WTC11 (cell line): ENCODE measurements at regions not wholly inside any gene's neighbourhood (a gene's known extent, or its start where the extent isn't known, plus 50 kb on each side); places are given as distances from the start of the nearest gene placed in this dataset.

Source experiments
- ATAC-seq: fragments of 200-7000 bp; cut with Tn5 transposase; 2 replicates; pipeline ENCODE4 v1.10.0; 2021; ENCODE audit warnings: mild to moderate bottlenecking, moderate library complexity
- CTCF ChIA-PET: fragments of 300-600 bp; sonication (Branson Sonifier 250); formaldehyde crosslinking; loops from one replicate; lab custom pipeline; 2021; ENCODE audit warnings: antibody characterized with exemption; lab: Charles Lee
- POLR2A ChIA-PET: fragments of 350-600 bp; sonication (Branson Sonifier 250); formaldehyde crosslinking; loops from one replicate; lab custom pipeline; 2021; ENCODE audit warnings: antibody characterized with exemption; lab: Charles Lee
- DNase-seq: peaks from one replicate; pipeline ENCODE4 v3.0.0; 2021; ENCODE audit warnings: low spot score
- H3K27ac Mint-ChIP-seq: 2 replicates; pipeline ENCODE4 v1.8.0; 2021; ENCODE audit warnings: mixed read lengths
- H3K27me3 Mint-ChIP-seq: 2 replicates; pipeline ENCODE4 v1.8.0; 2021; ENCODE audit warnings: low read depth, mild to moderate bottlenecking, moderate library complexity, mixed read lengths
- H3K36me3 Mint-ChIP-seq: 2 replicates; pipeline ENCODE4 v1.8.0; 2021; ENCODE audit warnings: mixed read lengths
- H3K4me1 Mint-ChIP-seq: 2 replicates; pipeline ENCODE4 v1.8.0; 2022; ENCODE audit warnings: mixed read lengths
- H3K4me3 Mint-ChIP-seq: 2 replicates; pipeline ENCODE4 v1.8.0; 2021; ENCODE audit warnings: mild to moderate bottlenecking, moderate library complexity, mixed read lengths
- H3K9me3 Mint-ChIP-seq: 2 replicates; pipeline ENCODE4 v1.8.0; 2021; ENCODE audit warnings: mixed read lengths
- GABPB1 ChIP-seq: sonication (generic); formaldehyde crosslinking; IDR thresholded peaks from 2 replicates; pipeline ENCODE4 v1.8.1; 2023; ENCODE audit warnings: mild to moderate bottlenecking, missing genetic modification reagents
- JUN ChIP-seq: sonication (generic); formaldehyde crosslinking; IDR thresholded peaks from 2 replicates; pipeline ENCODE4 v1.8.0; 2023; ENCODE audit warnings: mild to moderate bottlenecking, missing genetic modification reagents
- KAT7 ChIP-seq: sonication (generic); formaldehyde crosslinking; IDR thresholded peaks from 2 replicates; pipeline ENCODE4 v1.8.1; 2023; ENCODE audit warnings: missing genetic modification reagents, mild to moderate bottlenecking, borderline replicate concordance
- MYBL2 ChIP-seq: sonication (generic); formaldehyde crosslinking; IDR thresholded peaks from 2 replicates; pipeline ENCODE4 v1.8.1; 2023; ENCODE audit warnings: mild to moderate bottlenecking, moderate library complexity, missing genetic modification reagents
- NR2C2 ChIP-seq: sonication (generic); formaldehyde crosslinking; IDR thresholded peaks from 2 replicates; pipeline ENCODE4 v1.8.0; 2022; ENCODE audit warnings: mild to moderate bottlenecking, missing genetic modification reagents
- RELA ChIP-seq: sonication (generic); formaldehyde crosslinking; IDR thresholded peaks from 2 replicates; pipeline ENCODE4 v1.8.1; 2022; ENCODE audit warnings: missing genetic modification reagents, mild to moderate bottlenecking, borderline replicate concordance
- RORB ChIP-seq: fragments of 250-450 bp; sonication (Bioruptor Pico); IDR thresholded peaks from 2 replicates; pipeline ENCODE4 v1.9.0; 2021; ENCODE audit warnings: mild to moderate bottlenecking
- TP53 ChIP-seq: sonication (generic); formaldehyde crosslinking; IDR thresholded peaks from 2 replicates; pipeline ENCODE4 v1.8.1; 2023; ENCODE audit warnings: mild to moderate bottlenecking, missing genetic modification reagents
- ZNF396 ChIP-seq: fragments of 250-450 bp; sonication (Bioruptor Pico); IDR thresholded peaks from 2 replicates; pipeline ENCODE4 v1.8.0; 2021; ENCODE audit warnings: mild to moderate bottlenecking, moderate library complexity, borderline replicate concordance
- TF ChIP-seq, protein P1 (sequence below): fragments of 250-450 bp; sonication (Bioruptor Pico); IDR thresholded peaks from 2 replicates; pipeline ENCODE4 v1.9.0; 2021; ENCODE audit warnings: mild to moderate bottlenecking, borderline replicate concordance
- TF ChIP-seq, protein P2 (sequence below): sonication (generic); formaldehyde crosslinking; IDR thresholded peaks from 2 replicates; pipeline ENCODE4 v1.8.0; 2023; ENCODE audit warnings: mild to moderate bottlenecking, missing genetic modification reagents
- TF ChIP-seq, protein P3 (sequence below): sonication (generic); formaldehyde crosslinking; IDR thresholded peaks from 2 replicates; pipeline ENCODE4 v1.8.1; 2022; ENCODE audit warnings: mild to moderate bottlenecking, moderate library complexity, missing genetic modification reagents
- TF ChIP-seq, protein P4 (sequence below): fragments of 250-450 bp; sonication (Bioruptor Pico); IDR thresholded peaks from 2 replicates; pipeline ENCODE4 v2.1.2; 2022; ENCODE audit warnings: mild to moderate bottlenecking, moderate library complexity
- TF ChIP-seq, protein P5 (sequence below): sonication (generic); formaldehyde crosslinking; IDR thresholded peaks from 2 replicates; pipeline ENCODE4 v1.8.1; 2023; ENCODE audit warnings: mild to moderate bottlenecking, missing genetic modification reagents, moderate library complexity
- TF ChIP-seq, protein P6 (sequence below): sonication (generic); formaldehyde crosslinking; IDR thresholded peaks from 2 replicates; pipeline ENCODE4 v1.8.1; 2022; ENCODE audit warnings: mild to moderate bottlenecking, missing genetic modification reagents, moderate library complexity, borderline replicate concordance
- TF ChIP-seq, protein P7 (sequence below): sonication (generic); formaldehyde crosslinking; conservative IDR thresholded peaks from 2 replicates; pipeline ENCODE4 v1.8.1; 2023; ENCODE audit warnings: mild to moderate bottlenecking, low read depth, missing genetic modification reagents, moderate library complexity
- TF ChIP-seq, protein P8 (sequence below): sonication (generic); formaldehyde crosslinking; conservative IDR thresholded peaks from 2 replicates; pipeline ENCODE4 v1.8.1; 2022; ENCODE audit warnings: mild to moderate bottlenecking, missing genetic modification reagents

DNA sequence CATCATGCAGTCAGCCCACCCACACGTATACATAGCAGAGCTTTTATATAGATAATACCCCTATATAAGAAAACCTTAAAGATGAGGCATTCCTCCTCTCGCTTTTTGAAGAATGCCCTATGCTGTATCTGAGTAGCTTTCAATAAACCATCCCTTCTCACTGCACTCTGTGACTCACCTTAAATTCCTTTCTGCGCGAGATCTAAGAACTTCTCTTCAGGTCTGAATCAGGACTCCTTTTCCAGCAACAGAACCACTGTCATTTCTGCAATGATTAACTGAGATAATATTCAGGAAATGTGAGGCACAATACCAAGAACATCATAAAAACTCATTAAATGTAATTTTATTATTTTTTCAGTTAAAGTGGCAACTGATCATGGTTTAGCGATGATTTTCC lies 76.4 kb upstream of the DCLK2 start:
- DNase-seq (no peak), ATAC-seq (no peak)
- Mint-ChIP-seq H3K27me3 (no peaks in the 10 kb centered on the region), H3K27ac (no peak overlapping the region), H3K36me3 (no peaks in the 10 kb centered on the region), H3K4me3 (no peak overlapping the region), H3K4me1 (peaks cover 20% of the 10 kb centered on the region), H3K9me3 (no peaks in the 10 kb centered on the region)
- TF ChIP-seq, protein P1, sequence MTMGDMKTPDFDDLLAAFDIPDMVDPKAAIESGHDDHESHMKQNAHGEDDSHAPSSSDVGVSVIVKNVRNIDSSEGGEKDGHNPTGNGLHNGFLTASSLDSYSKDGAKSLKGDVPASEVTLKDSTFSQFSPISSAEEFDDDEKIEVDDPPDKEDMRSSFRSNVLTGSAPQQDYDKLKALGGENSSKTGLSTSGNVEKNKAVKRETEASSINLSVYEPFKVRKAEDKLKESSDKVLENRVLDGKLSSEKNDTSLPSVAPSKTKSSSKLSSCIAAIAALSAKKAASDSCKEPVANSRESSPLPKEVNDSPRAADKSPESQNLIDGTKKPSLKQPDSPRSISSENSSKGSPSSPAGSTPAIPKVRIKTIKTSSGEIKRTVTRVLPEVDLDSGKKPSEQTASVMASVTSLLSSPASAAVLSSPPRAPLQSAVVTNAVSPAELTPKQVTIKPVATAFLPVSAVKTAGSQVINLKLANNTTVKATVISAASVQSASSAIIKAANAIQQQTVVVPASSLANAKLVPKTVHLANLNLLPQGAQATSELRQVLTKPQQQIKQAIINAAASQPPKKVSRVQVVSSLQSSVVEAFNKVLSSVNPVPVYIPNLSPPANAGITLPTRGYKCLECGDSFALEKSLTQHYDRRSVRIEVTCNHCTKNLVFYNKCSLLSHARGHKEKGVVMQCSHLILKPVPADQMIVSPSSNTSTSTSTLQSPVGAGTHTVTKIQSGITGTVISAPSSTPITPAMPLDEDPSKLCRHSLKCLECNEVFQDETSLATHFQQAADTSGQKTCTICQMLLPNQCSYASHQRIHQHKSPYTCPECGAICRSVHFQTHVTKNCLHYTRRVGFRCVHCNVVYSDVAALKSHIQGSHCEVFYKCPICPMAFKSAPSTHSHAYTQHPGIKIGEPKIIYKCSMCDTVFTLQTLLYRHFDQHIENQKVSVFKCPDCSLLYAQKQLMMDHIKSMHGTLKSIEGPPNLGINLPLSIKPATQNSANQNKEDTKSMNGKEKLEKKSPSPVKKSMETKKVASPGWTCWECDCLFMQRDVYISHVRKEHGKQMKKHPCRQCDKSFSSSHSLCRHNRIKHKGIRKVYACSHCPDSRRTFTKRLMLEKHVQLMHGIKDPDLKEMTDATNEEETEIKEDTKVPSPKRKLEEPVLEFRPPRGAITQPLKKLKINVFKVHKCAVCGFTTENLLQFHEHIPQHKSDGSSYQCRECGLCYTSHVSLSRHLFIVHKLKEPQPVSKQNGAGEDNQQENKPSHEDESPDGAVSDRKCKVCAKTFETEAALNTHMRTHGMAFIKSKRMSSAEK (CRISPR knock-in tag), result no peak
- TF ChIP-seq ZNF396 (CRISPR knock-in tag) (no peak), RELA (no peak), JUN (CRISPR knock-in tag) (no peak), NR2C2 (CRISPR knock-in tag) (no peak), TP53 (no peak), GABPB1 (CRISPR knock-in tag) (no peak), KAT7 (CRISPR knock-in tag) (no peak), RORB (CRISPR knock-in tag) (no peak)
- TF ChIP-seq, protein P2, sequence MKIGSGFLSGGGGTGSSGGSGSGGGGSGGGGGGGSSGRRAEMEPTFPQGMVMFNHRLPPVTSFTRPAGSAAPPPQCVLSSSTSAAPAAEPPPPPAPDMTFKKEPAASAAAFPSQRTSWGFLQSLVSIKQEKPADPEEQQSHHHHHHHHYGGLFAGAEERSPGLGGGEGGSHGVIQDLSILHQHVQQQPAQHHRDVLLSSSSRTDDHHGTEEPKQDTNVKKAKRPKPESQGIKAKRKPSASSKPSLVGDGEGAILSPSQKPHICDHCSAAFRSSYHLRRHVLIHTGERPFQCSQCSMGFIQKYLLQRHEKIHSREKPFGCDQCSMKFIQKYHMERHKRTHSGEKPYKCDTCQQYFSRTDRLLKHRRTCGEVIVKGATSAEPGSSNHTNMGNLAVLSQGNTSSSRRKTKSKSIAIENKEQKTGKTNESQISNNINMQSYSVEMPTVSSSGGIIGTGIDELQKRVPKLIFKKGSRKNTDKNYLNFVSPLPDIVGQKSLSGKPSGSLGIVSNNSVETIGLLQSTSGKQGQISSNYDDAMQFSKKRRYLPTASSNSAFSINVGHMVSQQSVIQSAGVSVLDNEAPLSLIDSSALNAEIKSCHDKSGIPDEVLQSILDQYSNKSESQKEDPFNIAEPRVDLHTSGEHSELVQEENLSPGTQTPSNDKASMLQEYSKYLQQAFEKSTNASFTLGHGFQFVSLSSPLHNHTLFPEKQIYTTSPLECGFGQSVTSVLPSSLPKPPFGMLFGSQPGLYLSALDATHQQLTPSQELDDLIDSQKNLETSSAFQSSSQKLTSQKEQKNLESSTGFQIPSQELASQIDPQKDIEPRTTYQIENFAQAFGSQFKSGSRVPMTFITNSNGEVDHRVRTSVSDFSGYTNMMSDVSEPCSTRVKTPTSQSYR (CRISPR knock-in tag), result no peak
- TF ChIP-seq, protein P3, sequence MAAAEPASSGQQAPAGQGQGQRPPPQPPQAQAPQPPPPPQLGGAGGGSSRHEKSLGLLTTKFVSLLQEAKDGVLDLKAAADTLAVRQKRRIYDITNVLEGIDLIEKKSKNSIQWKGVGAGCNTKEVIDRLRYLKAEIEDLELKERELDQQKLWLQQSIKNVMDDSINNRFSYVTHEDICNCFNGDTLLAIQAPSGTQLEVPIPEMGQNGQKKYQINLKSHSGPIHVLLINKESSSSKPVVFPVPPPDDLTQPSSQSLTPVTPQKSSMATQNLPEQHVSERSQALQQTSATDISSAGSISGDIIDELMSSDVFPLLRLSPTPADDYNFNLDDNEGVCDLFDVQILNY (CRISPR knock-in tag), result no peak
- TF ChIP-seq, protein P4, sequence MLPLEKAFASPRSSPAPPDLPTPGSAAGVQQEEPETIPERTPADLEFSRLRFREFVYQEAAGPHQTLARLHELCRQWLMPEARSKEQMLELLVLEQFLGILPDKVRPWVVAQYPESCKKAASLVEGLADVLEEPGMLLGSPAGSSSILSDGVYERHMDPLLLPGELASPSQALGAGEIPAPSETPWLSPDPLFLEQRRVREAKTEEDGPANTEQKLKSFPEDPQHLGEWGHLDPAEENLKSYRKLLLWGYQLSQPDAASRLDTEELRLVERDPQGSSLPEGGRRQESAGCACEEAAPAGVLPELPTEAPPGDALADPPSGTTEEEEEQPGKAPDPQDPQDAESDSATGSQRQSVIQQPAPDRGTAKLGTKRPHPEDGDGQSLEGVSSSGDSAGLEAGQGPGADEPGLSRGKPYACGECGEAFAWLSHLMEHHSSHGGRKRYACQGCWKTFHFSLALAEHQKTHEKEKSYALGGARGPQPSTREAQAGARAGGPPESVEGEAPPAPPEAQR (CRISPR knock-in tag), result no peak
- TF ChIP-seq, protein P5, sequence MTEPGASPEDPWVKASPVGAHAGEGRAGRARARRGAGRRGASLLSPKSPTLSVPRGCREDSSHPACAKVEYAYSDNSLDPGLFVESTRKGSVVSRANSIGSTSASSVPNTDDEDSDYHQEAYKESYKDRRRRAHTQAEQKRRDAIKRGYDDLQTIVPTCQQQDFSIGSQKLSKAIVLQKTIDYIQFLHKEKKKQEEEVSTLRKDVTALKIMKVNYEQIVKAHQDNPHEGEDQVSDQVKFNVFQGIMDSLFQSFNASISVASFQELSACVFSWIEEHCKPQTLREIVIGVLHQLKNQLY (CRISPR knock-in tag), result no peak
- TF ChIP-seq, protein P6, sequence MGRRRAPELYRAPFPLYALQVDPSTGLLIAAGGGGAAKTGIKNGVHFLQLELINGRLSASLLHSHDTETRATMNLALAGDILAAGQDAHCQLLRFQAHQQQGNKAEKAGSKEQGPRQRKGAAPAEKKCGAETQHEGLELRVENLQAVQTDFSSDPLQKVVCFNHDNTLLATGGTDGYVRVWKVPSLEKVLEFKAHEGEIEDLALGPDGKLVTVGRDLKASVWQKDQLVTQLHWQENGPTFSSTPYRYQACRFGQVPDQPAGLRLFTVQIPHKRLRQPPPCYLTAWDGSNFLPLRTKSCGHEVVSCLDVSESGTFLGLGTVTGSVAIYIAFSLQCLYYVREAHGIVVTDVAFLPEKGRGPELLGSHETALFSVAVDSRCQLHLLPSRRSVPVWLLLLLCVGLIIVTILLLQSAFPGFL (CRISPR knock-in tag), result no peak
- CTCF ChIA-PET, result no interaction called here
- POLR2A ChIA-PET, result no interaction called here

DNA sequence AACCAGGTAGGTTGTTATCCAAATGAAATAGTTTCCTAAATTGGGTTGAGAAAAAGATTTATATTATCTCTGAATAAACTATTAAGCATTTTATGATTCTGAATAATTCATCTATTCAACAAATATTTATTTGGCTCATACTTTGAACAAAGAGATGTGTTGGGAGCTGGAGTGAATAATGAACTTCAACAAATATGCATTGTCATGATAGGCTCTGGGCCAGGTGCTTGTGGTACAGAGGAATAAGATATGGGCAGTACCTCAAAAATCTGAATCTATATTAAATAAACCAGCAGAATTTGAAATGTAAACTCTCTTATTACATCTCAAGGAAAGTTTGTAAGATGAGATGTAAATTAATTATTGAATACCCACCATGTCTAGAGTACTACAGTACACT lies 75.7 kb upstream of the DCLK2 start:
- ATAC-seq, result no peak
- DNase-seq, result no peak
- Mint-ChIP-seq H3K4me1 (peaks cover 20% of the 10 kb centered on the region), H3K9me3 (no peaks in the 10 kb centered on the region), H3K27ac (no peak overlapping the region), H3K36me3 (no peaks in the 10 kb centered on the region), H3K4me3 (no peak overlapping the region), H3K27me3 (no peaks in the 10 kb centered on the region)
- ChIA-PET POLR2A (no interaction called here), CTCF (interaction anchor here (1.2 kb wide), 1 partner anchor 240 kb away, joined by 5 read pairs; no protein-coding TSS in a partner anchor)
- TF ChIP-seq, protein P7, sequence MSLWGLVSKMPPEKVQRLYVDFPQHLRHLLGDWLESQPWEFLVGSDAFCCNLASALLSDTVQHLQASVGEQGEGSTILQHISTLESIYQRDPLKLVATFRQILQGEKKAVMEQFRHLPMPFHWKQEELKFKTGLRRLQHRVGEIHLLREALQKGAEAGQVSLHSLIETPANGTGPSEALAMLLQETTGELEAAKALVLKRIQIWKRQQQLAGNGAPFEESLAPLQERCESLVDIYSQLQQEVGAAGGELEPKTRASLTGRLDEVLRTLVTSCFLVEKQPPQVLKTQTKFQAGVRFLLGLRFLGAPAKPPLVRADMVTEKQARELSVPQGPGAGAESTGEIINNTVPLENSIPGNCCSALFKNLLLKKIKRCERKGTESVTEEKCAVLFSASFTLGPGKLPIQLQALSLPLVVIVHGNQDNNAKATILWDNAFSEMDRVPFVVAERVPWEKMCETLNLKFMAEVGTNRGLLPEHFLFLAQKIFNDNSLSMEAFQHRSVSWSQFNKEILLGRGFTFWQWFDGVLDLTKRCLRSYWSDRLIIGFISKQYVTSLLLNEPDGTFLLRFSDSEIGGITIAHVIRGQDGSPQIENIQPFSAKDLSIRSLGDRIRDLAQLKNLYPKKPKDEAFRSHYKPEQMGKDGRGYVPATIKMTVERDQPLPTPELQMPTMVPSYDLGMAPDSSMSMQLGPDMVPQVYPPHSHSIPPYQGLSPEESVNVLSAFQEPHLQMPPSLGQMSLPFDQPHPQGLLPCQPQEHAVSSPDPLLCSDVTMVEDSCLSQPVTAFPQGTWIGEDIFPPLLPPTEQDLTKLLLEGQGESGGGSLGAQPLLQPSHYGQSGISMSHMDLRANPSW (CRISPR knock-in tag), result no peak
- TF ChIP-seq, protein P8, sequence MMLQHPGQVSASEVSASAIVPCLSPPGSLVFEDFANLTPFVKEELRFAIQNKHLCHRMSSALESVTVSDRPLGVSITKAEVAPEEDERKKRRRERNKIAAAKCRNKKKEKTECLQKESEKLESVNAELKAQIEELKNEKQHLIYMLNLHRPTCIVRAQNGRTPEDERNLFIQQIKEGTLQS (CRISPR knock-in tag), result no peak
- no peak for TF ChIP-seq JUN (CRISPR knock-in tag)
- TF ChIP-seq, protein P2 (CRISPR knock-in tag), result no peak
- TF ChIP-seq MYBL2 (CRISPR knock-in tag), result no peak
